Stimulated activated CD4-positive, alpha-beta T cell treated with anti-CD3 and anti-CD28 coated beads, Interleukin-15, amount 100 ng/mL, for 48 hours (primary cell): ENCODE measurements at regions not wholly inside any gene's neighbourhood (a gene's known extent, or its start where the extent isn't known, plus 50 kb on each side); places are given as distances from the start of the nearest gene placed in this dataset.
"Not testable (repeated sequence)": the region's sequence is repeated elsewhere in the genome, so short reads cannot be mapped to it uniquely, and the experiment has no call there.

ENCODE experiments used
- DNase-seq, 2 donors: peaks; one replicate each; pipeline ENCODE4 v3.0.0-alpha.2; 2020; ENCODE audit warnings: low read depth in 2 of 2

GRCh38 chr9:75282047-75282446 lies 193.7 kb downstream of the OSTF1 start:
- no peak for DNase-seq

DNA sequence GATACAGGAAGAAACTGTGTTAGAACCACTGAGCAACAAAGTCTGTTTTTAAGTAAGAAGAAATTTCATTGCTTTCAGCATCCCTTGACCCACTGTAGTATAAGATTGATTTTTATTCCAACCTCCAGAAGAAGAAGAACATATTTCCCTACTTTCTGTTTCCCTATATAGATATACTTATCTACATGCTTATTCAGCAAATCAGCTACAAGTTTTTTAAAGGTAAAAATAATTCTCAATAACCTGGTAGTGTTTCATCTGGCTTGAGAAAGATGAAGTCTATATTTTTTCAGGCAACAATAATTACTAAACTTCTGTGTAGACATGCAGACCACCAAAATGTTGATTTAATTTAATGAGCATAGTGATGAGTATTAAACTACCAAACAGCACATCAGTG lies 201.0 kb downstream of the OSTF1 start:
- no peak for DNase-seq

DNA sequence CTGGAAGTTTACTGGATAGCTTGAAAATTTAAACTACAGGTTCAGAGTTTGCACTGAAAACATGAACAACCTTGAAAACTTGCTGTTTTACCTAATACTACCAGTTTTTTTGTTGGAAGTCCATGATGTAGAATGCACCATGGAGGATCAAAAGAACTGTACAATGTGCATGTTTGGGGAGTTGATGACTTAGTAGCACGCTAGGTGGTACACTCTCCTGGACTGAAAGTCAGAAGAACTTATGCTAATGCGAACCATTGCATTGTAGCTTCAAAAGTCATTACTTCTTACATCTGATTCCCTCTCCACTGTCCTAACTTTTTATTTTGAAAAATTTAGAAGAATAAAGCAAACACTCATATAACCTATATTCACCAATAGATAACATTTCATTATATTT lies 211.0 kb downstream of the OSTF1 start:
- no peak for DNase-seq

GRCh38 chr9:75333624-75334023 lies 245.3 kb downstream of the OSTF1 start:
- no peak for DNase-seq

DNA sequence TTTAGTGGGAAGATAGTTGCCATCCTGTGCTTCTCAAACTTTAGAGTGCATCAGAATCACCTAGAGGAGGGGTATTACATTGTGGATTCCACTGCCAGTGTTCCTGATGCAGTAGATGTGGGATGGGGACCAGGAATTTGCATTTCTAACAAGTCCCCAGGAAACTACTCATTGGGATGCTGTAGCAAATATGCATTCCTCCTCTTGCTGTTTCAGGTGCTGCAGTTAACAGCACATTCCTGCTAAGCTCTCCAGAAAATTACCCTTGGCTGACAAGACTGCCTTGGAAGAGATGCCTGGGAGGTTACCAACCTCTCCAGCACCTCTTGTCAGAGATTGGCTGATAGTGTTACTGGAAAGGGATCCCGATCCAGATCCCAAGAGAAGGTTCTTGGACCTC lies 270.5 kb downstream of the OSTF1 start:
- DNase-seq, result no peak

DNA sequence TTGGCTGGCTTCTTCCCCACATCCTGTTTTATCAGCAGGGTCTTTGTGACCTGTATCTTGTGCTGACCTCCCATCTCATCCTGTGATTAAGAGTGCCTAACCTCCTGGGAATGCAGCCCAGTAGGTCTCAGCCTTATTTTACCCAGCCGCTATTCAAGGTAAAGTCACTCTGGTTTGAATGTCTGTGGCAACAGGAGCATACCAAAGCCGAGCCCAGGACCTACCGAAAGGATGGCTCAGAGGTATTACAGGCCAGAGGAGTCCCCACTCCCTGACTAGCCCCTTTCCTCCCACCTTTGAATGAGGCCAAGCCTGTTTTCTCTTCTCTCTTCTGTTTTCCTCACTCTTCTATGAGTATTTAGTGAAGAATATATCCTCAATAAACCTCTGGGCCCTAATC lies 271.3 kb downstream of the OSTF1 start:
- no peak for DNase-seq

DNA sequence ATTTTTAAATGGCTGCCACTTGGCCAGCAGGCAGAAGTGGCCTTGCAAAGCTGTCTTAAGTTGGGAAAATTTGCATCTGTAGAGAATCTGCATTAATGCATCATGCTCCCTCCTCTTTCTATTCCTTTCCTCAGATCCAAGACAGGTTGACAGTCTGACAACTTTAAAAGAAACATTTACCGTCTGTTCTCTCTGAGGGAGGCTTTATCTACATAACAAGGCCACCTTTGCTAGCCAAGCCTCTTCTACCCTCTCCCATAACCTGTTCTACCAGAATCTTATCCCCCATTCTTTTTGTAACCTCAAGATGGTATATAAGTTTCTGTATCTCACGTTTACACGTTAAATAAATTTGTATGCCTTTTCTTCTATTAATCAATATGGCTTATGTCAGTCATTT lies 271.9 kb downstream of the OSTF1 start:
- no peak for DNase-seq

- not testable (repeated sequence) for DNase-seq
These were observed 274.1 kb downstream of the OSTF1 start for GRCh38 chr9:75362446-75362845.

DNA sequence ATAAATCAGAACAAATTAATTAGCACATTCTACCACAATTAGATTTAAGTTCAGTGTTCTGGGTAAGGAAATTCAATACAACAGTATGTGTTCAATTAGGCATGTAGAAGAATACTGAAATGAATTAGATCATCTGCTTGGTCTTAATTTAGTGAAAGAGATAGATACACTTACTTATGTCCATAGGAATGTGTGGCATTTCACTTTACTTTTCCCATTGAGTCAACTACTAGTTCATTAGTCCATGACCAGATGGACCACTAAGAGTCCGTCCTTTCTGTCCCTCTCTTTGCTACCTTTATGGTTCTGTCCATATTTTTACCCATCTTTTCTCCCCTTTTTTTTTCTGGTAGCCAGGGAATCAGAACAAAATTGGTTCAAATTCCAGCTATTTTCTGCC lies 276.9 kb downstream of the OSTF1 start:
- no peak for DNase-seq

- no peak for DNase-seq
These were observed 281.7 kb downstream of the OSTF1 start for GRCh38 chr9:75369989-75370388.

- DNase-seq, result no peak
These were observed 284.4 kb downstream of the OSTF1 start for GRCh38 chr9:75372499-75373268.

- DNase-seq, result no peak
These were observed 288.5 kb downstream of the OSTF1 start for GRCh38 chr9:75376680-75377254.

DNA sequence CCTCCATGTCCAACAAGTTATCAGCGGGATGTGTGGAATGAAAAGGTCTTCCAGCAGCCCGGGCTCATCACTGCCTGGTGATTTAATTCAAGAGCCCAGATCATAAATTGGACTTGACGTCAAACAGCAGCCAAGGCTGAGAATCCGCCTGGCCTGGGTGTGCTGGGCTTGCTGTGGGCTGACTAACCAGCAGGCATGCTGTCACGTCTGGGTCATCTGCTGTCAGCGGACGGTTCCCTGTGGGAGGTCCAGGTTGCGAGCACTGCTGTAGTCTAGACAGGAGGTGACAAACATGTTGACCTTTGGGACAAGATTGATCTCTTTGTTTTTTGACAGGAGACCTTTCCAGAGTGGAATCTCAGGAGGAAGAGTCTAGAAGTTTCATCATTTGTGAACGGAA lies 289.7 kb downstream of the OSTF1 start:
- DNase-seq, result no peak

DNA sequence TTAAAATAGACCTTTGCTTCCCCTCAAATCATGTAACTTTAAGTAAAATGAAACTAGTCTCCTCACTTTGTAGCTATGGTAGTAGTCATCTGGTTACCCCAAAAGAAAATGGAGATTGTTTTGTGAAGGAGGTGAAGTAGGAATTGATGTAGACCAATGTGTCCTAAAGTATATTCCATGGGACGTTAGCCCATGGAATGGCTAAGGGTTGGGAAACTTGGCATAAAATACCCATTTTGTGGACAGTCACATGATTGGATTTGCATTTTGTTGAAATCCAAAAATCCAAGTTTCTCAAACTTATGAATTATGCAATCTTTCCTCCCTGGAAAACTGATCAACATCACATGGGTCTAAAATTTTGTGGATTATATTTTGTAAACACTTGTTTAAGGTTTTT lies 290.6 kb downstream of the OSTF1 start:
- no peak for DNase-seq

DNA sequence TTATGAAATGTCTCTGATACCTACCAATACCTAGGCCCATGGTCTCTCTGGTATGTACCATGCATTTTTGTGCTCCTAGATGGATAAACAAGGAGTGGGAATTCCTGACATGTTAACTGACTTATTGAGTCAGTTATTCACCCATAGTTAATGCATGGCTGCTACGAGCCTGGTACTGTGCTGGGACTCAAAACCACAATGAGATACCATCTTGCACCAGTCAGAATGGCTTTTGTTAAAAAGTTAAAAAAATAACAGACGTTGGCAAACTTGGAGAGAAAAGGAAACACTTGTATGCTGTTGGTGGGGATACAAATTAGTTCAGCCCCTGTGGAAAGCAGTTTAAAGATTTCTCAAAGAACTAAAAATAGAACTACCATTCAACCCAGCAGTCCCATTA lies 293.8 kb downstream of the OSTF1 start:
- no peak for DNase-seq

GRCh38 chr9:75383420-75384034 lies 295.2 kb downstream of the OSTF1 start:
- not testable (repeated sequence) for DNase-seq

GRCh38 chr9:75385236-75385635 lies 296.9 kb downstream of the OSTF1 start:
- DNase-seq, result no peak

GRCh38 chr9:75389101-75389500 lies 300.8 kb downstream of the OSTF1 start:
- DNase-seq, result no peak

- no peak for DNase-seq
These were observed 302.6 kb downstream of the OSTF1 start for GRCh38 chr9:75390951-75391350.

- no peak for DNase-seq
These were observed 303.2 kb downstream of the OSTF1 start for GRCh38 chr9:75391497-75391896.

GRCh38 chr9:75395336-75395735 lies 307.0 kb downstream of the OSTF1 start:
- no peak for DNase-seq

- DNase-seq, result no peak
These were observed 309.5 kb downstream of the OSTF1 start for GRCh38 chr9:75397836-75398235.

DNA sequence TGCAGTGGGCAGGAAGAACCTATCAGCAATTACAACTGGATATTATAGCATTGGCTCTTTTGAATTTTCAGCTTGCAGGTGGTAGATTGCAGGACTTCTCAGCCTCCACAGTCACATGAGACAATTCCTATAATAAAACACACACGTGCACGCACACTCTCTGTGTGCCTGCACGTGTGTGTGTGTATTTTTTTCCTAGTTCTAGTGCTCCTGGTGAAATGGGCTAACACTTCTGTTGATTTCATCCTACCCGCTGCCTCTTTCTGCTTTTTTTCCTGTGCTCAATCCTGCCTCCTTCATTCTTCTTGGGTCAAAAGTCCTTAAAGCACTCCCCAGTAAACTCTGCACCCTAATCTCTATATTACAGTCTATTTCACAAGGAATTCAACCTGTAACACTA lies 320.1 kb downstream of the OSTF1 start:
- DNase-seq, result no peak
